ENCODE measurements at regions not wholly inside any gene's neighbourhood (a gene's known extent, or its start where the extent isn't known, plus 50 kb on each side); places are given as distances from the start of the nearest gene placed in this dataset.

GRCh38 chr18:54710900-54711281 lies 117.4 kb upstream of the RAB27B start:
- CTCF ChIA-PET, result no interaction called here

GRCh38 chr18:54712306-54712705 lies 116.0 kb upstream of the RAB27B start:
- Histone ChIP-seq H3K4me1 (ENCODE audit: control insufficient read depth, insufficient read depth, low read length) (peaks cover 4% of the 10 kb centered on the region), H3K9me3 (ENCODE audit: control insufficient read depth, insufficient read depth, low read depth, low read length) (no peaks in the 10 kb centered on the region), H3K36me3 (ENCODE audit: control insufficient read depth in 2 of 2, insufficient read depth in 1 of 2, low read length in 2 of 2) (no peaks in the 10 kb centered on the region), H3K4me3 (ENCODE audit: low read depth, low read length) (no peak overlapping the region), H3K27ac (ENCODE audit: extremely low read depth, low read depth, low read length) (no peak overlapping the region)
- ChIA-PET POLR2A (no interaction called here), CTCF (no interaction called here)
- TF ChIP-seq ZNF26 (tag by site-specific recombination; IDR thresholded peaks at IDR 0.05) (no peak), ZNF530 (tag by site-specific recombination; IDR thresholded peaks at IDR 0.05; ENCODE audit: low read depth) (no peak), ZNF335 (tag by site-specific recombination; conservative IDR thresholded peaks at IDR 0.05) (peak; percentile 64), ZSCAN30 (tag by site-specific recombination; IDR thresholded peaks at IDR 0.05) (no peak)

More at GRCh38 chr18:54710900-54711281, 117.4 kb upstream of the RAB27B start:
- H3K4me3 ChIP-seq (ENCODE audit: low read depth, low read length), result no peak overlapping the region
- peaks cover 4% of the 10 kb centered on the region; the same call in 1 of the 2 replicates for H3K4me1 ChIP-seq (ENCODE audit: control insufficient read depth, insufficient read depth, low read length)
- H3K27ac ChIP-seq (ENCODE audit: extremely low read depth, low read depth, low read length), result no peak overlapping the region
- no peak for TF ChIP-seq ZNF776 (tag by site-specific recombination; IDR thresholded peaks at IDR 0.05; ENCODE audit: borderline replicate concordance)
- no peak for TF ChIP-seq ZNF155 (tag by site-specific recombination; IDR thresholded peaks at IDR 0.05)
- no peak for TF ChIP-seq KLF16 (tag by site-specific recombination; IDR thresholded peaks at IDR 0.05)
- TF ChIP-seq, protein P1, sequence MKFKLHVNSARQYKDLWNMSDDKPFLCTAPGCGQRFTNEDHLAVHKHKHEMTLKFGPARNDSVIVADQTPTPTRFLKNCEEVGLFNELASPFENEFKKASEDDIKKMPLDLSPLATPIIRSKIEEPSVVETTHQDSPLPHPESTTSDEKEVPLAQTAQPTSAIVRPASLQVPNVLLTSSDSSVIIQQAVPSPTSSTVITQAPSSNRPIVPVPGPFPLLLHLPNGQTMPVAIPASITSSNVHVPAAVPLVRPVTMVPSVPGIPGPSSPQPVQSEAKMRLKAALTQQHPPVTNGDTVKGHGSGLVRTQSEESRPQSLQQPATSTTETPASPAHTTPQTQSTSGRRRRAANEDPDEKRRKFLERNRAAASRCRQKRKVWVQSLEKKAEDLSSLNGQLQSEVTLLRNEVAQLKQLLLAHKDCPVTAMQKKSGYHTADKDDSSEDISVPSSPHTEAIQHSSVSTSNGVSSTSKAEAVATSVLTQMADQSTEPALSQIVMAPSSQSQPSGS (tag by site-specific recombination; IDR thresholded peaks at IDR 0.05; ENCODE audit: low read depth), result no peak
- TF ChIP-seq TSHZ1 (tag by site-specific recombination; IDR thresholded peaks at IDR 0.05; ENCODE audit: borderline replicate concordance), result no peak
- no peak for TF ChIP-seq GFI1B (tag by site-specific recombination; IDR thresholded peaks at IDR 0.05)
- TF ChIP-seq ZFP69B (tag by site-specific recombination; IDR thresholded peaks at IDR 0.05), result no peak
- no peak for TF ChIP-seq TCF7L2 (IDR thresholded peaks at IDR 0.05; ENCODE audit: borderline replicate concordance, low read depth, low read length)
- TF ChIP-seq ZBTB17 (tag by site-specific recombination; IDR thresholded peaks at IDR 0.05), result no peak
- TF ChIP-seq ZNF580 (tag by site-specific recombination; IDR thresholded peaks at IDR 0.05), result no peak
- no peak for TF ChIP-seq ZBTB1 (tag by site-specific recombination; IDR thresholded peaks at IDR 0.05)
- no peak for TF ChIP-seq HOXA7 (CRISPR knock-in tag; IDR thresholded peaks at IDR 0.05; ENCODE audit: borderline replicate concordance)
- TF ChIP-seq ZNF112 (tag by site-specific recombination; IDR thresholded peaks at IDR 0.05), result no peak
- H3K9me3 ChIP-seq (ENCODE audit: control insufficient read depth, insufficient read depth, low read depth, low read length), result no peaks in the 10 kb centered on the region
- no peaks in the 10 kb centered on the region for H3K36me3 ChIP-seq (ENCODE audit: control insufficient read depth in 2 of 2, insufficient read depth in 1 of 2, low read length in 2 of 2)
- POLR2A ChIA-PET, result no interaction called here
